ENCODE measurements at regions not wholly inside any gene's neighbourhood (a gene's known extent, or its start where the extent isn't known, plus 50 kb on each side); places are given as distances from the start of the nearest gene placed in this dataset.

DNA sequence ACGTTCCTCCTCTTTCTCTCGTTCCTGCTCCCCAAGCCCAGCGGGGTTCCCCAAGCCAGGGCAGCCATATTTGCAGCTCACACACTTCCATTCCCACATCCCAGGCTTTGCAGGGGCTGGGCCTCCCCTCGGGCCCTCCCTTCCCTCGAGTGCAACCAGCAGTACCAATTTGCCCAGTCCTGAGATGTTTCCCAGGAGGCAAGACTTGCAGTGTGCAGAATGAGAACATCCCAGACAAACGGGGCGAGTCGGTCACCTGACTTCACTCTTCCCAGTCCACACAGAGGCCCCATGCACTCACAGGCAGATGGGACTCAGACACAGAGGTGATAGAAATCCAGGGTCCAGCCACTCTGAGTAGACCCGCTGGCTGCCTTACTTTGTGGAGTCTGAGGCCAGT, 56.2 kb upstream of the SLC6A6 start:
- H3K4me3 ChIP-seq: no peak overlapping the region
- in situ Hi-C loops (cut with MboI; ENCODE audit: low pct_ligation_motif_present in 1 of 4, low pct_unique_long_range_greater_than_20kb in 1 of 4, low sequenced_read_pairs in 3 of 4) (no loop called here), intact Hi-C loops (cut with DNase I; ENCODE audit: low total_unique reads) (no loop called here)
- no peaks in the 10 kb centered on the region for H3K27me3 ChIP-seq
- 77% methylated on average over 9 of the region's 9 CpGs; no CpG with 5 or more reads in 1 of the 2 donors for WGBS, 2 donors (ENCODE audit: low coverage in 1 of 2)
- H3K36me3 ChIP-seq: no peaks in the 10 kb centered on the region
- H3K9me3 ChIP-seq: no peaks in the 10 kb centered on the region
- TF ChIP-seq POLR2A (IDR thresholded peaks at IDR 0.05): no peak
- no peak for TF ChIP-seq EP300 (IDR thresholded peaks at IDR 0.05; ENCODE audit: low read depth)
- TF ChIP-seq POLR2AphosphoS5 (IDR thresholded peaks at IDR 0.05): no peak
- TF ChIP-seq, protein P1, sequence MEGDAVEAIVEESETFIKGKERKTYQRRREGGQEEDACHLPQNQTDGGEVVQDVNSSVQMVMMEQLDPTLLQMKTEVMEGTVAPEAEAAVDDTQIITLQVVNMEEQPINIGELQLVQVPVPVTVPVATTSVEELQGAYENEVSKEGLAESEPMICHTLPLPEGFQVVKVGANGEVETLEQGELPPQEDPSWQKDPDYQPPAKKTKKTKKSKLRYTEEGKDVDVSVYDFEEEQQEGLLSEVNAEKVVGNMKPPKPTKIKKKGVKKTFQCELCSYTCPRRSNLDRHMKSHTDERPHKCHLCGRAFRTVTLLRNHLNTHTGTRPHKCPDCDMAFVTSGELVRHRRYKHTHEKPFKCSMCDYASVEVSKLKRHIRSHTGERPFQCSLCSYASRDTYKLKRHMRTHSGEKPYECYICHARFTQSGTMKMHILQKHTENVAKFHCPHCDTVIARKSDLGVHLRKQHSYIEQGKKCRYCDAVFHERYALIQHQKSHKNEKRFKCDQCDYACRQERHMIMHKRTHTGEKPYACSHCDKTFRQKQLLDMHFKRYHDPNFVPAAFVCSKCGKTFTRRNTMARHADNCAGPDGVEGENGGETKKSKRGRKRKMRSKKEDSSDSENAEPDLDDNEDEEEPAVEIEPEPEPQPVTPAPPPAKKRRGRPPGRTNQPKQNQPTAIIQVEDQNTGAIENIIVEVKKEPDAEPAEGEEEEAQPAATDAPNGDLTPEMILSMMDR (IDR thresholded peaks at IDR 0.05): no peak
- no peaks in the 10 kb centered on the region for H3K4me1 ChIP-seq
- no peak overlapping the region for H3K27ac ChIP-seq
- no peak for DNase-seq

DNA sequence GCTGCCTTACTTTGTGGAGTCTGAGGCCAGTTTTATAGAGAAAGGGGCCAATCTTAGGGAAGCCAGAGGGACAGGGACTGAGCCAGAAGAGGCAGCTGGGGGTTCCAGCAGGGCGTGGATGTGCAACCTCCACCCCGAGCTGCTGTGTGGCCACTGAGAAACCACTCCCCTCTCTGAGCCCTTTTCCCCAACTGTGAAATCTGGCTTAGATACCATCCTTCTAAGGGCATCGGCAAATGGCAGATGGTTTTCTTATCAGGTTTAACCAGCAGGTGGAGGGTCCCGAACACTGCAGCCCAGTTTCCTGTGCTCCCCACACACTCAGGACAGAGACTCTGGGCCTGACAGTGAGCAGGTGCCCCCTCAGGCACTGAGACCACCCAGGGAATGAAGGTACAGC, 55.8 kb upstream of the SLC6A6 start:
- TF ChIP-seq, protein P1 (IDR thresholded peaks at IDR 0.05): no peak
- no peak for TF ChIP-seq POLR2A (IDR thresholded peaks at IDR 0.05)
- TF ChIP-seq POLR2AphosphoS5 (IDR thresholded peaks at IDR 0.05): no peak
- no peak for TF ChIP-seq EP300 (IDR thresholded peaks at IDR 0.05; ENCODE audit: low read depth)
- no peaks in the 10 kb centered on the region for H3K36me3 ChIP-seq
- intact Hi-C loops (cut with DNase I; ENCODE audit: low total_unique reads): no loop called here
- H3K27ac ChIP-seq: no peak overlapping the region
- in situ Hi-C loops (cut with MboI; ENCODE audit: low pct_ligation_motif_present in 1 of 4, low pct_unique_long_range_greater_than_20kb in 1 of 4, low sequenced_read_pairs in 3 of 4): no loop called here
- 88% methylated on average over 4 of the region's 4 CpGs; no CpG with 5 or more reads in 1 of the 2 donors for WGBS, 2 donors (ENCODE audit: low coverage in 1 of 2)
- no peak for DNase-seq
- no peaks in the 10 kb centered on the region for H3K9me3 ChIP-seq
- no peaks in the 10 kb centered on the region for H3K4me1 ChIP-seq
- H3K27me3 ChIP-seq: no peaks in the 10 kb centered on the region
- no peak overlapping the region for H3K4me3 ChIP-seq

DNA sequence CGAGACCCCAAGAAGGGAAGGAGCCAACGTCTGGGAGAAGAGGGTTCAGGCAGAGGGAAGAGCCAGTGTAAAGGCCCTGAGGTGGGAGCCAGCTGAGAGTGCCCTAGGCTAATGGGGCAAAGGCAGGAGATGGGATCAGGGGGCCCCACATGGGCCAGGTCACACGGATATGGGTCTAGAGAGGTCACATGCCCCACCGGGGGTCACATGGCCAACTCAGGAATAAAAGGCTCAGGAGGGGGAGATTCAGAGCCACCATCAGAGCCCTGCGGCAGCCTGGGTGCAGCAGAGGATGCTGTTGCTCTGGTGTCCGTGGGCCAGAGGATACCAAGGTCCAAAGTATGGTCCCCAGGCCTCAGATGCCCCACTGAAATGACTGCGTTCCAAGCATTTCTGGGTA, 55.3 kb upstream of the SLC6A6 start:
- no peaks in the 10 kb centered on the region for H3K27me3 ChIP-seq
- intact Hi-C loops (cut with DNase I; ENCODE audit: low total_unique reads): no loop called here

DNA sequence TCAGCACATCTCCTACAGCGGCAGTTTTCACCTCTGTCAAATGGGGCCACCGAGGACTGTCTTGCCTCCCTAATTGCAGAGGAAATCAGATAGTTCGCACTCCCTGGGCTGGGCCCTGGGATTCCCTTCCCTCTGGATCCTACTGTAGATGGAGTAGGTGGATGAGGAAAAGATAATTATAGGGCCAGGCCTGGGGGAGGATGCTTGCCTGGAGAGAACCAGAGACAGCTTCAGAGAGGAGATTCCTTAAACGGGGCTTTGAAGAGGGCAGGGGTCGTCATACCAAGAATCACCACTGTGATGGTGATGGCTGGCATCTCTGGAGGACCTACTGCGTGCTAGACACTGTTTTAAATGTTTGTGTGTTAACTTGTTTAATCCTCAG, 50.8 kb upstream of the SLC6A6 start:
- no peak overlapping the region for H3K4me3 ChIP-seq
- no peaks in the 10 kb centered on the region for H3K27me3 ChIP-seq
- no peaks in the 10 kb centered on the region for H3K9me3 ChIP-seq
- DNase-seq: no peak
- H3K4me1 ChIP-seq: no peaks in the 10 kb centered on the region
- no peak overlapping the region for H3K27ac ChIP-seq
- intact Hi-C loops (cut with DNase I; ENCODE audit: low total_unique reads) (no loop called here), in situ Hi-C loops (cut with MboI; ENCODE audit: low pct_ligation_motif_present in 1 of 4, low pct_unique_long_range_greater_than_20kb in 1 of 4, low sequenced_read_pairs in 3 of 4) (no loop called here)
- no peaks in the 10 kb centered on the region for H3K36me3 ChIP-seq
- WGBS, 2 donors (ENCODE audit: low coverage in 1 of 2): 57 to 81% methylated on average over 3 to 6 of the region's 6 CpGs
- TF ChIP-seq POLR2AphosphoS5 (IDR thresholded peaks at IDR 0.05): no peak
- TF ChIP-seq, protein P1 (IDR thresholded peaks at IDR 0.05): no peak
- TF ChIP-seq POLR2A (IDR thresholded peaks at IDR 0.05): no peak
- TF ChIP-seq EP300 (IDR thresholded peaks at IDR 0.05; ENCODE audit: low read depth): no peak

More for the DNA sequence above, 55.3 kb upstream of the SLC6A6 start:
- Histone ChIP-seq H3K27ac (no peak overlapping the region), H3K9me3 (no peaks in the 10 kb centered on the region), H3K36me3 (no peaks in the 10 kb centered on the region), H3K4me1 (no peaks in the 10 kb centered on the region), H3K4me3 (no peak overlapping the region)
- WGBS, 2 donors (ENCODE audit: low coverage in 1 of 2): 86% methylated on average over 7 of the region's 7 CpGs; no CpG with 5 or more reads in 1 of the 2 donors
- DNase-seq: no peak
- in situ Hi-C loops (cut with MboI; ENCODE audit: low pct_ligation_motif_present in 1 of 4, low pct_unique_long_range_greater_than_20kb in 1 of 4, low sequenced_read_pairs in 3 of 4): no loop called here
- TF ChIP-seq EP300 (IDR thresholded peaks at IDR 0.05; ENCODE audit: low read depth) (no peak), POLR2AphosphoS5 (IDR thresholded peaks at IDR 0.05) (no peak)

DNA sequence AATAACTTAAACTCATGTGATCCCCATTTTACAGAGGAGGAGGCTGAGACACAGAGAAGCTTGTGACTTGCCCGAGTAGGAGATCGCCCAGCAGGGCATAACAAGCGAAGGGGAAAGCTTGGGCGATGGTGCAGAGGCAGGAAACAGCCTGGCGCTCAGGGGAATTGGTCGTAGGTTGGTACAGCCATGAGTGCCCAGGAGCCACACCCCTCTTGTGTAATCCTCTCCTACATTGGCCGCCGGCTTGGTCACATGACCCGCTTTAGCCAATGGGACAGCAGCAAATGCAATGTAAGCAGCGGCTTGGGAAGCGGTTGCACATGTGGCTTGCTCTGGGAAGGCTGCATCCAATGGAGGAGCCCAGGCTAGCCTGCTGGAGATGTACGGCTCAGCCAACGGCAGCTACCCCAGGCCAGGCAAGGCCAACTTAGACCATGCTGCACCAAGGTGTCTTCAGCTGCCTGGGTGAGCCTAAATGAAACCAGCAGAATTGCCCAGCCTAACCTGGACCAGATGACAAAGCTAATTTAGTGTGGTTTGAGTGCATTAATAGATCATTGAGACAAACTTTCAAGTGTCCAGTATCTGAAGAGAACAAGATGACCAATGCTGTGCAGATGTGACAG, 50.3 kb upstream of the SLC6A6 start:
- Histone ChIP-seq H3K4me1 (no peaks in the 10 kb centered on the region), H3K27ac (no peak overlapping the region), H3K4me3 (no peak overlapping the region), H3K27me3 (no peaks in the 10 kb centered on the region), H3K36me3 (no peaks in the 10 kb centered on the region), H3K9me3 (no peaks in the 10 kb centered on the region)
- intact Hi-C loops (cut with DNase I; ENCODE audit: low total_unique reads) (no loop called here), in situ Hi-C loops (cut with MboI; ENCODE audit: low pct_ligation_motif_present in 1 of 4, low pct_unique_long_range_greater_than_20kb in 1 of 4, low sequenced_read_pairs in 3 of 4) (no loop called here)
- 65 to 82% methylated on average over 4 to 13 of the region's 13 CpGs for WGBS, 2 donors (ENCODE audit: low coverage in 1 of 2)
- DNase-seq: no peak
- TF ChIP-seq POLR2A (IDR thresholded peaks at IDR 0.05) (no peak), POLR2AphosphoS5 (IDR thresholded peaks at IDR 0.05) (no peak), EP300 (IDR thresholded peaks at IDR 0.05; ENCODE audit: low read depth) (no peak)
- TF ChIP-seq, protein P1 (IDR thresholded peaks at IDR 0.05): no peak
